ENCODE measurements at regions not wholly inside any gene's neighbourhood (a gene's known extent, or its start where the extent isn't known, plus 50 kb on each side); places are given as distances from the start of the nearest gene placed in this dataset.

DNA sequence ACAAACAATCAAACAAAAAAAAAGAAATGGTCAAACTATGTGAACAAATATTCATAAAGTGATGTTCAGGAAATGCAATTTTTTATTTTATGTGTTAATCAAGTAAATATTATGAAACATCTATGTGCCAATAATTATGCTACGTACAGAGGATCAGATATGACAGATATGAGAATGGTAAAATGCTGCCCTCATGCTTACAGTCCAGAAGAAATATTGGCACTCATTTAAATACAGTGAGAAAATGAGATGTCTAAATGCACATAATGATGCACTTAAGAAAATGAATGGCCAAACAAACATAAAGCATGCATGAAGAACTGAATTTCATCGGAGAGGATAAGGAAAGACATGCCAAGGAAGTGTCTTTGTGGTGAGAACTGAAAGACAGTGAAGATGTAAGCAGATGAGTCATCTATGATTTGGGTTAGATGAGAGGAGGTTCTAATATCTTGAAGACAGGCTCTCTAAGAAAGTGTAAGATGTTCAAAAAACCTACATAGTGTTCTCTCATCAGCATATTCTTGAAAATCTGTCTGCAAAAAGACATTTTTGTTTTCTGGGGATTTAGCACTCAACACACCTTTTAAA, 1231.1 kb upstream of the ACO1 start:
- no peak for DNase-seq
- TF ChIP-seq, protein P1, sequence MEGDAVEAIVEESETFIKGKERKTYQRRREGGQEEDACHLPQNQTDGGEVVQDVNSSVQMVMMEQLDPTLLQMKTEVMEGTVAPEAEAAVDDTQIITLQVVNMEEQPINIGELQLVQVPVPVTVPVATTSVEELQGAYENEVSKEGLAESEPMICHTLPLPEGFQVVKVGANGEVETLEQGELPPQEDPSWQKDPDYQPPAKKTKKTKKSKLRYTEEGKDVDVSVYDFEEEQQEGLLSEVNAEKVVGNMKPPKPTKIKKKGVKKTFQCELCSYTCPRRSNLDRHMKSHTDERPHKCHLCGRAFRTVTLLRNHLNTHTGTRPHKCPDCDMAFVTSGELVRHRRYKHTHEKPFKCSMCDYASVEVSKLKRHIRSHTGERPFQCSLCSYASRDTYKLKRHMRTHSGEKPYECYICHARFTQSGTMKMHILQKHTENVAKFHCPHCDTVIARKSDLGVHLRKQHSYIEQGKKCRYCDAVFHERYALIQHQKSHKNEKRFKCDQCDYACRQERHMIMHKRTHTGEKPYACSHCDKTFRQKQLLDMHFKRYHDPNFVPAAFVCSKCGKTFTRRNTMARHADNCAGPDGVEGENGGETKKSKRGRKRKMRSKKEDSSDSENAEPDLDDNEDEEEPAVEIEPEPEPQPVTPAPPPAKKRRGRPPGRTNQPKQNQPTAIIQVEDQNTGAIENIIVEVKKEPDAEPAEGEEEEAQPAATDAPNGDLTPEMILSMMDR (IDR thresholded peaks at IDR 0.05): no peak
- Histone ChIP-seq H3K27ac (no peak overlapping the region), H3K27me3 (no peaks in the 10 kb centered on the region), H3K9me3 (peaks cover 0 to 5% (median 0%) of the 10 kb centered on the region in 11 donors), H3K4me3 (no peak overlapping the region), H3K4me1 (no peaks in the 10 kb centered on the region), H3K36me3 (no peaks in the 10 kb centered on the region)
- intact Hi-C loops (cut with DNase I): loop anchor here in 1 of 10 donors (10.0 kb wide), 1 partner anchor 51 kb away; no protein-coding TSS in a partner anchor
- WGBS, 2 donors: 61 to 65% methylated on average over 2 of the region's 2 CpGs
- no peak for ATAC-seq

DNA sequence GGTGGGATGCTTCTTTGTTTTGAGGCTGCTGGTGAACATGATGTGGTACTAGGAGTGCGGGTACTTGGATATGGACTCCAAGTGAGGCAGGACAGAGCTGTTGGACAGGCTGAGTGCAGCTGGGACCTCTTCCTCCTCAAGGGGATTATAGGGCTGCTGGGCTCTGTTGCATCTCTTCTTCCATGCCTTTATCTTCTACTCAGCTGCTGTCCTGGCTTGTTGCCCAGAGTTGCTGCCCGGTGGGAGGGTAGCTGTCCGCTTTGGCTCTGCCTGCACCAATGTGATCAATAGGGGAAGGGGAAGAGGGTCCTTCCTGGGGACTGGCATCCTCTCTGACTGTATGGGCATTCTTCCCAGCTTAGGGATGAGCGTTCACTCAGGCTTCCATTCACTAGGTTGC, 1217.9 kb upstream of the ACO1 start:
- Histone ChIP-seq H3K4me3 (no peak overlapping the region), H3K4me1 (no peaks in the 10 kb centered on the region), H3K27me3 (no peaks in the 10 kb centered on the region), H3K36me3 (no peaks in the 10 kb centered on the region), H3K9me3 (no peaks in the 10 kb centered on the region), H3K27ac (no peak overlapping the region)
- DNase-seq (no peak), ATAC-seq (no peak)
- TF ChIP-seq, protein P1 (IDR thresholded peaks at IDR 0.05): no peak
- intact Hi-C loops (cut with DNase I): no loop called here
- WGBS, 2 donors: 59 to 62% methylated on average over 4 of the region's 4 CpGs

GRCh38 chr9:31168161-31168560, 1216.3 kb upstream of the ACO1 start:
- no peak for DNase-seq
- intact Hi-C loops (cut with DNase I): no loop called here
- Histone ChIP-seq H3K27me3 (no peaks in the 10 kb centered on the region), H3K36me3 (no peaks in the 10 kb centered on the region), H3K9me3 (no peaks in the 10 kb centered on the region), H3K4me1 (no peaks in the 10 kb centered on the region), H3K4me3 (no peak overlapping the region), H3K27ac (no peak overlapping the region)
- TF ChIP-seq, protein P1 (IDR thresholded peaks at IDR 0.05): no peak
- ATAC-seq: no peak

- no peak for DNase-seq
- Histone ChIP-seq H3K27me3 (no peaks in the 10 kb centered on the region), H3K9me3 (no peaks in the 10 kb centered on the region), H3K4me1 (no peaks in the 10 kb centered on the region), H3K36me3 (no peaks in the 10 kb centered on the region), H3K4me3 (no peak overlapping the region), H3K27ac (no peak overlapping the region)
- ATAC-seq: no peak
- WGBS, 2 donors: 75 to 79% methylated on average over 2 of the region's 2 CpGs
- intact Hi-C loops (cut with DNase I): no loop called here
- TF ChIP-seq, protein P1 (IDR thresholded peaks at IDR 0.05): no peak
Observed at GRCh38 chr9:31174681-31175080, 1209.8 kb upstream of the ACO1 start.
